GM18520 (cell line): ENCODE measurements at regions not wholly inside any gene's neighbourhood (a gene's known extent, or its start where the extent isn't known, plus 50 kb on each side); places are given as distances from the start of the nearest gene placed in this dataset.
A peak's percentile ranks its signal among the peaks of the same experiment; 100 is the strongest.

Source experiments
- ATAC-seq: cut with Tn5 transposase; IDR thresholded peaks from one replicate; pipeline ENCODE4 v1.9.1; 2021; ENCODE audit not compliant: unreplicated experiment

- ATAC-seq, result no peak
Observed at GRCh38 chr15:69731081-69731330, 278.4 kb downstream of the RPLP1 start.

- no peak for ATAC-seq
Observed at GRCh38 chr15:69731581-69731980, 279.0 kb downstream of the RPLP1 start.

- ATAC-seq, result no peak
Observed at GRCh38 chr15:69732133-69732532, 279.5 kb downstream of the RPLP1 start.

- ATAC-seq, result no peak
Observed at GRCh38 chr15:69734699-69735098, 282.1 kb downstream of the RPLP1 start.

- no peak for ATAC-seq
Observed at GRCh38 chr15:69735121-69735520, 282.5 kb downstream of the RPLP1 start.

GRCh38 chr15:69736161-69736560 lies 283.5 kb downstream of the RPLP1 start:
- no peak for ATAC-seq

- no peak for ATAC-seq
Observed at GRCh38 chr15:69737916-69738315, 285.3 kb downstream of the RPLP1 start.

GRCh38 chr15:69740684-69741083 lies 288.1 kb downstream of the RPLP1 start:
- ATAC-seq, result no peak

- ATAC-seq, result no peak
Observed at GRCh38 chr15:69742361-69742760, 289.7 kb downstream of the RPLP1 start.

- ATAC-seq, result no peak
Observed at GRCh38 chr15:69743091-69743490, 290.5 kb downstream of the RPLP1 start.

GRCh38 chr15:69744391-69745162 lies 292.0 kb downstream of the RPLP1 start:
- ATAC-seq, result no peak

- no peak for ATAC-seq
Observed at GRCh38 chr15:69747193-69747592, 294.6 kb downstream of the RPLP1 start.

- ATAC-seq, result no peak
Observed at GRCh38 chr15:69748131-69748530, 295.5 kb downstream of the RPLP1 start.

- ATAC-seq, result no peak
Observed at GRCh38 chr15:69748576-69749185, 296.1 kb downstream of the RPLP1 start.

GRCh38 chr15:69749274-69749673 lies 296.7 kb downstream of the RPLP1 start:
- no peak for ATAC-seq

GRCh38 chr15:69749797-69750196 lies 297.2 kb downstream of the RPLP1 start:
- no peak for ATAC-seq

- ATAC-seq, result no peak
Observed at GRCh38 chr15:69750253-69750652, 297.6 kb downstream of the RPLP1 start.

GRCh38 chr15:69751147-69751546 lies 298.5 kb downstream of the RPLP1 start:
- no peak for ATAC-seq

GRCh38 chr15:69751566-69751965 lies 298.9 kb downstream of the RPLP1 start:
- no peak for ATAC-seq

GRCh38 chr15:69753867-69754266 lies 301.2 kb downstream of the RPLP1 start:
- no peak for ATAC-seq

GRCh38 chr15:69754313-69754712 lies 301.7 kb downstream of the RPLP1 start:
- ATAC-seq, result no peak

- ATAC-seq, result peak; percentile 68
Observed at GRCh38 chr15:69755551-69756310, 303.1 kb downstream of the RPLP1 start.
